H9 (cell line): ENCODE measurements at regions not wholly inside any gene's neighbourhood (a gene's known extent, or its start where the extent isn't known, plus 50 kb on each side); places are given as distances from the start of the nearest gene placed in this dataset.

Experiments used
- DNase-seq: peaks from one replicate; pipeline ENCODE4 v3.0.0-alpha.2; 2017
- H2AFZ ChIP-seq: one replicate; pipeline ENCODE4 v1.6.1; 2013; ENCODE audit warnings: mild to moderate bottlenecking, low read length, control low read depth, moderate library complexity
- H2AK5ac ChIP-seq: 2 replicates; pipeline ENCODE4 v1.6.1; 2013; ENCODE audit warnings: low read length, control low read depth, mixed read lengths; ENCODE audit not compliant: insufficient read length
- H2BK120ac ChIP-seq: one replicate; pipeline ENCODE4 v1.6.1; 2013; ENCODE audit warnings: low read depth, mild to moderate bottlenecking, low read length, control low read depth, inconsistent platforms; ENCODE audit not compliant: poor library complexity, severe bottlenecking
- H2BK12ac ChIP-seq: 2 replicates; pipeline ENCODE4 v1.6.1; 2013; ENCODE audit warnings: low read length, control low read depth, mixed read lengths, low read depth; ENCODE audit not compliant: insufficient read length
- H2BK15ac ChIP-seq: 2 replicates; pipeline ENCODE4 v1.6.1; 2013; ENCODE audit warnings: low read depth, low read length, control low read depth
- H2BK20ac ChIP-seq: one replicate; pipeline ENCODE4 v1.6.1; 2013; ENCODE audit warnings: low read depth, mild to moderate bottlenecking, low read length, control low read depth, inconsistent platforms; ENCODE audit not compliant: poor library complexity, severe bottlenecking
- H2BK5ac ChIP-seq: 2 replicates; pipeline ENCODE4 v1.6.1; 2013; ENCODE audit warnings: low read length, control low read depth, mixed read lengths; ENCODE audit not compliant: insufficient read length
- H3K14ac ChIP-seq: 2 replicates; pipeline ENCODE4 v1.6.1; 2013; ENCODE audit warnings: low read length, control low read depth; ENCODE audit not compliant: insufficient read depth
- H3K18ac ChIP-seq: 2 replicates; pipeline ENCODE4 v1.6.1; 2013; ENCODE audit warnings: low read depth, mild to moderate bottlenecking, mixed read lengths, low read length, control low read depth; ENCODE audit not compliant: insufficient read length
- H3K23ac ChIP-seq: 2 replicates; pipeline ENCODE4 v1.6.1; 2013; ENCODE audit warnings: low read length, control low read depth, mixed read lengths, low read depth; ENCODE audit not compliant: insufficient read length
- H3K23me2 ChIP-seq: 2 replicates; pipeline ENCODE4 v1.6.1; 2013; ENCODE audit warnings: low read depth, mild to moderate bottlenecking, mixed read lengths, low read length, control low read depth; ENCODE audit not compliant: insufficient read length, poor library complexity, severe bottlenecking
- H3K27ac ChIP-seq: 2 replicates; pipeline ENCODE4 v1.5.1; 2013; ENCODE audit warnings: low read length, control low read depth, mixed read lengths, low read depth; ENCODE audit not compliant: insufficient read length
- H3K27me3 ChIP-seq: 2 replicates; pipeline ENCODE4 v1.6.1; 2013; ENCODE audit warnings: low read length, control low read depth, inconsistent platforms; ENCODE audit not compliant: insufficient read depth
- H3K4ac ChIP-seq: 2 replicates; pipeline ENCODE4 v1.6.1; 2013; ENCODE audit warnings: low read depth, mild to moderate bottlenecking, control low read depth, inconsistent platforms, low read length, moderate library complexity
- H3K4me1 ChIP-seq: 2 replicates; pipeline ENCODE4 v1.6.1; 2013; ENCODE audit warnings: low read length, control low read depth, inconsistent platforms; ENCODE audit not compliant: insufficient read depth
- H3K4me2 ChIP-seq: 2 replicates; pipeline ENCODE4 v1.6.1; 2013; ENCODE audit warnings: low read length, control low read depth, mixed read lengths; ENCODE audit not compliant: insufficient read length, insufficient read depth
- H3K56ac ChIP-seq: 2 replicates; pipeline ENCODE4 v1.6.1; 2013; ENCODE audit warnings: low read depth, mild to moderate bottlenecking, mixed read lengths, low read length, control low read depth; ENCODE audit not compliant: insufficient read length
- H3K79me1 ChIP-seq: 2 replicates; pipeline ENCODE4 v1.6.1; 2013; ENCODE audit warnings: low read depth, mild to moderate bottlenecking, moderate library complexity, low read length, control low read depth, inconsistent platforms; ENCODE audit not compliant: insufficient read depth, poor library complexity, severe bottlenecking
- H3K79me2 ChIP-seq: 2 replicates; pipeline ENCODE4 v1.6.1; 2013; ENCODE audit warnings: low read length, control low read depth, inconsistent platforms; ENCODE audit not compliant: insufficient read depth
- H3K9ac ChIP-seq: 2 replicates; pipeline ENCODE4 v1.6.1; 2013; ENCODE audit warnings: low read length, control low read depth, mixed read lengths; ENCODE audit not compliant: insufficient read length; ENCODE audit errors: extremely low read depth
- H3K9me3 ChIP-seq: one replicate; pipeline ENCODE4 v1.6.1; 2013; ENCODE audit warnings: low read depth, low read length, inconsistent platforms; ENCODE audit not compliant: control insufficient read depth
- H3T11ph ChIP-seq: one replicate; pipeline ENCODE4 v1.6.1; 2013; ENCODE audit warnings: mild to moderate bottlenecking, low read length, control low read depth, inconsistent platforms
- H4K20me1 ChIP-seq: one replicate; pipeline ENCODE4 v1.6.1; 2013; ENCODE audit not compliant: control insufficient read depth, insufficient read length, insufficient read depth
- H4K5ac ChIP-seq: 2 replicates; pipeline ENCODE4 v1.6.1; 2013; ENCODE audit warnings: low read depth, mild to moderate bottlenecking, mixed read lengths, low read length, control low read depth; ENCODE audit not compliant: insufficient read length
- H4K8ac ChIP-seq: replicated peaks from 2 replicates; pipeline ENCODE4 v1.6.1; 2013; ENCODE audit warnings: low read length, control low read depth, mixed read lengths, low read depth; ENCODE audit not compliant: insufficient read length
- H4K91ac ChIP-seq: 2 replicates; pipeline ENCODE4 v1.6.1; 2013; ENCODE audit warnings: low read depth, mild to moderate bottlenecking, moderate library complexity, mixed read lengths, low read length, control low read depth; ENCODE audit not compliant: insufficient read length
- H3K27ac Mint-ChIP-seq, 3 experiments: 2 replicates in 2 of 3; 3 replicates in 1 of 3; pipeline ENCODE4 v1.8.0; 2020 to 2021; ENCODE audit warnings: mixed read lengths in 3 of 3, mild to moderate bottlenecking in 1 of 3, moderate library complexity in 1 of 3
- H3K27me3 Mint-ChIP-seq: 2 replicates; pipeline ENCODE4 v1.8.0; 2021; ENCODE audit warnings: low read depth, mild to moderate bottlenecking, moderate library complexity, mixed read lengths
- H3K36me3 Mint-ChIP-seq, 3 experiments: 2 replicates in 2 of 3; 3 replicates in 1 of 3; pipeline ENCODE4 v1.8.0; 2020 to 2021; ENCODE audit warnings: low read depth in 3 of 3, mixed read lengths in 3 of 3; ENCODE audit not compliant: insufficient read depth in 1 of 3
- H3K4me1 Mint-ChIP-seq, 2 experiments: 2 replicates each; pipeline ENCODE4 v1.8.0; 2020; ENCODE audit warnings: mixed read lengths in 2 of 2
- H3K4me3 Mint-ChIP-seq, 2 experiments: 2 replicates in 1 of 2; 3 replicates in 1 of 2; pipeline ENCODE4 v1.8.0; 2020 to 2021; ENCODE audit warnings: mild to moderate bottlenecking in 2 of 2, mixed read lengths in 2 of 2, moderate library complexity in 1 of 2
- H3K9me3 Mint-ChIP-seq, 2 experiments: 2 replicates in 1 of 2; 3 replicates in 1 of 2; pipeline ENCODE4 v1.8.0; 2020; ENCODE audit warnings: mild to moderate bottlenecking in 2 of 2, mixed read lengths in 2 of 2, moderate library complexity in 1 of 2
- CTCF ChIP-seq: fragments of 200-600 bp; sonication (generic); conservative IDR thresholded peaks from 3 replicates; pipeline ENCODE4 v1.8.0; 2021; ENCODE audit warnings: antibody characterized with exemption, mild to moderate bottlenecking
- WGBS: extraction: QIAGEN DNeasy Blood & Tissue Kit; methylation state at CpG from one replicate; pipeline ENCODE4 v1.1.7; 2013; ENCODE audit warnings: missing lambda C conversion rate, low lambda C conversion rate, mixed read lengths; ENCODE audit not compliant: insufficient read length; ENCODE audit errors: extremely low coverage; 5-methylcytosine and 5-hydroxymethylcytosine counted together

GRCh38 chr16:59053911-59054310 is 319.8 kb upstream of the GOT2 start:
- Histone ChIP-seq H3K18ac (no peak overlapping the region), H3K4me1 (no peaks in the 10 kb centered on the region), H2BK20ac (no peak overlapping the region), H3K23ac (no peak overlapping the region), H3K27ac (no peak overlapping the region), H2AFZ (no peak overlapping the region), H3K79me2 (no peaks in the 10 kb centered on the region), H2BK5ac (no peak overlapping the region), H3K56ac (no peak overlapping the region), H3K4me2 (no peak overlapping the region), H4K8ac (no peak overlapping the region), H3K9me3 (no peaks in the 10 kb centered on the region), H3T11ph (no peak overlapping the region), H3K79me1 (no peaks in the 10 kb centered on the region), H2AK5ac (no peak overlapping the region), H4K5ac (no peak overlapping the region), H3K27me3 (no peaks in the 10 kb centered on the region), H2BK15ac (no peak overlapping the region), H2BK12ac (no peak overlapping the region), H4K91ac (no peak overlapping the region), H3K14ac (no peak overlapping the region), H2BK120ac (no peak overlapping the region), H3K4ac (no peak overlapping the region), H3K23me2 (no peaks in the 10 kb centered on the region), H4K20me1 (no peaks in the 10 kb centered on the region), H3K9ac (no peak overlapping the region)
- Mint-ChIP-seq H3K4me3 (no peak overlapping the region), H3K4me1 (peaks cover 4 to 5% of the 10 kb centered on the region in 2 experiments; a peak in 3 of 4 replicates), H3K27ac (no peak overlapping the region), H3K27me3 (no peaks in the 10 kb centered on the region), H3K9me3 (no peaks in the 10 kb centered on the region), H3K36me3 (0 out of 7 replicates have a peak, but pooled peaks cover 0 to 2% (median 0%) of the 10 kb centered on the region in 3 experiments)
- WGBS = no CpG with 5 or more reads among the region's 3 CpGs
- TF ChIP-seq CTCF = no peak
- no peak for DNase-seq
